Glutamatergic neuron (in vitro differentiated cells): ENCODE measurements at regions not wholly inside any gene's neighbourhood (a gene's known extent, or its start where the extent isn't known, plus 50 kb on each side); places are given as distances from the start of the nearest gene placed in this dataset.

Source experiments
- DNase-seq: peaks from one replicate; pipeline ENCODE4 v3.0.0; 2022
- H3K27ac Mint-ChIP-seq: one replicate; pipeline ENCODE4 v1.8.0; 2020; ENCODE audit warnings: mild to moderate bottlenecking, mixed read lengths, inconsistent platforms; ENCODE audit not compliant: unreplicated experiment
- H3K27me3 Mint-ChIP-seq: one replicate; pipeline ENCODE4 v1.8.0; 2020; ENCODE audit warnings: mild to moderate bottlenecking, moderate library complexity, mixed read lengths, inconsistent platforms; ENCODE audit not compliant: unreplicated experiment
- H3K36me3 Mint-ChIP-seq: one replicate; pipeline ENCODE4 v1.8.0; 2020; ENCODE audit warnings: mild to moderate bottlenecking, mixed read lengths, inconsistent platforms; ENCODE audit not compliant: unreplicated experiment
- H3K4me1 Mint-ChIP-seq: one replicate; pipeline ENCODE4 v1.8.0; 2020; ENCODE audit warnings: mild to moderate bottlenecking, low read depth, mixed read lengths, inconsistent platforms; ENCODE audit not compliant: unreplicated experiment
- H3K4me3 Mint-ChIP-seq: one replicate; pipeline ENCODE4 v1.8.0; 2020; ENCODE audit warnings: mild to moderate bottlenecking, mixed read lengths, inconsistent platforms; ENCODE audit not compliant: unreplicated experiment
- H3K9me3 Mint-ChIP-seq: one replicate; pipeline ENCODE4 v1.8.0; 2020; ENCODE audit warnings: mild to moderate bottlenecking, moderate library complexity, mixed read lengths, inconsistent platforms; ENCODE audit not compliant: unreplicated experiment
- CTCF ChIP-seq: fragments of 200-600 bp; sonication (generic); IDR thresholded peaks from one replicate; pipeline ENCODE4 v1.5.0; 2021; ENCODE audit not compliant: partially characterized antibody, unreplicated experiment

- no peak for DNase-seq
- H3K9me3 Mint-ChIP-seq, result no peaks in the 10 kb centered on the region
- H3K27ac Mint-ChIP-seq, result no peak overlapping the region
- no peaks in the 10 kb centered on the region for H3K27me3 Mint-ChIP-seq
- no peak for TF ChIP-seq CTCF
- no peaks in the 10 kb centered on the region for H3K36me3 Mint-ChIP-seq
- no peaks in the 10 kb centered on the region for H3K4me1 Mint-ChIP-seq
- H3K4me3 Mint-ChIP-seq, result no peak overlapping the region
Measured at GRCh38 chr2:53448086-53448485, 319.5 kb upstream of the CHAC2 start.

DNA sequence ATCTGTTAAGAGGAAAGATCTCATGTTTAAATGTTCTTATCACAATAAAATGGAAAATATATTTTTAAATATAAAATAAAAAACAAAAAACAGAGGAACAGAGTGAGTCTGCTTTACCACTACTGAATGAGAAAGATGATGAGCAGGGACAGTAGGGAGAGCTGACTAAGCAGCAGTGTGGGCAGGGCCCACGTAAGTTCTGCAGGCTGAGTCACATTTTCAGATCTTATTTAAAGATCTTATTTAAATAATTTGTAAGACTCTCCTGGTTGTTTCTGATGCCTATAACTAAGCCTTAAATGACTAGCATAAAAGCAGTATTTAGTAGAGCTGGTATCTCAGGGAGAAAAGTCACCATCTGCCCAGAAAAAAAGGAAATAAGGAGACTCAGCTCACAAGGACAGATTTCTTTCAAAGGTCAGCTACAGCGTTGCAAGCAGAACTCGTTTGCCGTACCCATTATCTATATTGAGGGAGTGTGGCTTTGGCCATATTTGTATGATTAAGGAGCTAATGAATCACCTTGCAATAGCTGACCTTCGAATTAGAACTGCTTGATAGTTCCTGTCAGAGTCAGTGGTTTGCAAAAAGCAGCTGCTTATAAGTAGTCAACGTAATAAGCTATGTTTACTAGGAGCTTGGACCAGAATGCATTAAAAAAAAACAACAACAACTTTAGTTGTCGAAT, 322.1 kb upstream of the CHAC2 start:
- Mint-ChIP-seq H3K4me1 (no peaks in the 10 kb centered on the region), H3K9me3 (no peaks in the 10 kb centered on the region), H3K4me3 (no peak overlapping the region), H3K36me3 (no peaks in the 10 kb centered on the region), H3K27me3 (no peaks in the 10 kb centered on the region), H3K27ac (no peak overlapping the region)
- DNase-seq, result no peak
- no peak for TF ChIP-seq CTCF

DNA sequence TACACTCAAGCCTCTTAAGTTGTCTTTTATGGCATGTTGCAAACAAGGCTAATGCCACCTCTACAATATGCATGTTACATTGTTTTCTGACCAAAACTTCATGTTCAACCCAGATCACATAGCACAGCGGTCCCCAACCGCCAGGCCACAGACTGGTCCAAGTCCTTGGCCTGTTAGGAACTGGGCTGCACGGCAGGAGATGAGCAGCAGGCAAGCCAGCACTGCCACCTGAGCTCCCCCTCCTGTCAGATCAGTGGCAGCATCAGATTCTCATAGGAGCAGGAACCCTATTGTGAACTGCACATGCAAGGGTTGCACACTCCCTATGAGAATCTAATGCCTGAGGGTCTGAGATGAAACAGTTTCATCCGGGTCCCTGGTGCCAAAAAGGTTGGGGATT, 324.8 kb upstream of the CHAC2 start:
- Mint-ChIP-seq H3K4me1 (no peaks in the 10 kb centered on the region), H3K36me3 (no peaks in the 10 kb centered on the region), H3K9me3 (no peaks in the 10 kb centered on the region), H3K4me3 (no peak overlapping the region), H3K27me3 (no peaks in the 10 kb centered on the region), H3K27ac (no peak overlapping the region)
- TF ChIP-seq CTCF, result no peak
- DNase-seq, result peak; percentile 46

GRCh38 chr2:53442093-53442492, 325.5 kb upstream of the CHAC2 start:
- DNase-seq, result no peak
- Mint-ChIP-seq H3K27ac (no peak overlapping the region), H3K9me3 (no peaks in the 10 kb centered on the region), H3K27me3 (no peaks in the 10 kb centered on the region), H3K4me3 (no peak overlapping the region), H3K36me3 (no peaks in the 10 kb centered on the region), H3K4me1 (no peaks in the 10 kb centered on the region)
- no peak for TF ChIP-seq CTCF

GRCh38 chr2:53438692-53439091, 328.9 kb upstream of the CHAC2 start:
- no peaks in the 10 kb centered on the region for H3K27me3 Mint-ChIP-seq
- no peaks in the 10 kb centered on the region for H3K9me3 Mint-ChIP-seq
- DNase-seq, result no peak
- TF ChIP-seq CTCF, result no peak
- H3K36me3 Mint-ChIP-seq, result no peaks in the 10 kb centered on the region
- H3K4me3 Mint-ChIP-seq, result no peak overlapping the region
- no peak overlapping the region for H3K27ac Mint-ChIP-seq
- H3K4me1 Mint-ChIP-seq, result no peaks in the 10 kb centered on the region
